Vagina (tissue), 2 donors: ENCODE measurements at regions not wholly inside any gene's neighbourhood (a gene's known extent, or its start where the extent isn't known, plus 50 kb on each side); places are given as distances from the start of the nearest gene placed in this dataset.

Experiments used
- CTCF ChIP-seq, 3 experiments: fragments of 450-650 bp in 2 of 3; fragments of 200-600 bp in 1 of 3; sonication (generic) in 1 of 3; IDR thresholded peaks; one replicate each; pipeline ENCODE4 v1.5.1; 2017 to 2019; ENCODE audit warnings: antibody characterized with exemption in 3 of 3, mild to moderate bottlenecking in 2 of 3, moderate library complexity in 2 of 3
- POLR2A ChIP-seq, 2 donors: fragments of 450-650 bp; IDR thresholded peaks; one replicate each; pipeline ENCODE4 v1.6.1; 2017; ENCODE audit warnings: antibody characterized with exemption in 2 of 2, mild to moderate bottlenecking in 2 of 2, moderate library complexity in 2 of 2

- no peak for TF ChIP-seq POLR2A (IDR thresholded peaks at IDR 0.05)
- TF ChIP-seq CTCF (IDR thresholded peaks at IDR 0.05) = no peak
These were observed 89.4 kb downstream of the CTTN start for GRCh38 chr11:70487756-70488155.
